HCT116 (cell line): ENCODE measurements at regions not wholly inside any gene's neighbourhood (a gene's known extent, or its start where the extent isn't known, plus 50 kb on each side); places are given as distances from the start of the nearest gene placed in this dataset.

Source experiments
- ATAC-seq: fragments of 200-7000 bp; cut with Tn5 transposase; 2 replicates; pipeline ENCODE4 v1.9.1; 2020; ENCODE audit warnings: mild to moderate bottlenecking, moderate library complexity
- BruUV-seq: library from RNA; stranded (reverse); fragments of 400-500 nt; replicated peaks from 2 replicates; lab custom pipeline; 2021; lab: Mats Ljungman, UMichigan
- CTCF ChIA-PET: fragments of 300-600 bp; sonication (Branson Sonifier 250); formaldehyde crosslinking; loops from one replicate; lab custom pipeline; 2021; ENCODE audit warnings: antibody characterized with exemption; lab: Charles Lee
- POLR2A ChIA-PET: fragments of 300-600, 350-600 bp; sonication (Branson Sonifier 250); formaldehyde crosslinking; loops from one replicate; lab custom pipeline; 2021; ENCODE audit warnings: antibody characterized with exemption; lab: Charles Lee
- RAD21 ChIA-PET, 2 experiments: fragments of 300-600 bp; sonication (Branson Sonifier 250); formaldehyde crosslinking; loops; one replicate each; lab custom pipeline; 2023; ENCODE audit warnings: low total read pairs in 2 of 2; ENCODE audit not compliant: uncharacterized antibody in 2 of 2, unreplicated experiment in 2 of 2, low non-redundant PET in 1 of 2; lab: Charles Lee
- DNase-seq: peaks from one replicate; pipeline ENCODE4 v3.0.0-alpha.2; 2010; ENCODE audit warnings: low read depth, low spot score
- H2AFZ ChIP-seq: fragments of 200-600 bp; shearing (Covaris generic), sonication (generic); 2 replicates; pipeline ENCODE4 v1.6.1; 2017; ENCODE audit warnings: low read depth, mixed run types, mixed read lengths, antibody characterized with exemption, low read length; ENCODE audit not compliant: poor library complexity, severe bottlenecking
- H3K27ac ChIP-seq: 2 replicates; pipeline ENCODE4 v1.5.1; 2012; ENCODE audit warnings: low read depth, low read length
- H3K27me3 ChIP-seq: fragments of 200-600 bp; sonication (generic); 2 replicates; pipeline ENCODE4 v1.6.1; 2016; ENCODE audit warnings: mixed run types, low read length, mixed read lengths; ENCODE audit not compliant: insufficient read depth
- H3K36me3 ChIP-seq, 2 experiments: fragments of 200-500 bp in 1 of 2; fragments of 200-600 bp in 1 of 2; sonication (Bioruptor generic) in 1 of 2; sonication (generic) in 1 of 2; 2 replicates each; pipeline versions ENCODE4 v1.5.1 to v1.6.1; 2014 to 2016; ENCODE audit warnings: low read length in 2 of 2, inconsistent platforms in 1 of 2, mixed read lengths in 1 of 2, mixed run types in 1 of 2; ENCODE audit not compliant: insufficient read depth in 2 of 2, control insufficient read depth in 1 of 2
- H3K4me1 ChIP-seq, 2 experiments: fragments of 200-600 bp in 1 of 2; sonication (generic) in 1 of 2; 2 replicates each; pipeline versions ENCODE4 v1.5.1 to v1.6.1; 2012 to 2017; ENCODE audit warnings: low read length in 2 of 2, inconsistent platforms in 1 of 2, mild to moderate bottlenecking in 1 of 2, mixed read lengths in 1 of 2, mixed run types in 1 of 2, moderate library complexity in 1 of 2; ENCODE audit not compliant: insufficient read depth in 2 of 2, control insufficient read depth in 1 of 2
- H3K4me2 ChIP-seq: fragments of 200-600 bp; sonication (generic); 2 replicates; pipeline ENCODE4 v1.6.1; 2017; ENCODE audit warnings: mixed run types, low read length, mixed read lengths
- H3K4me3 ChIP-seq, 2 experiments: fragments of 200-600 bp in 1 of 2; sonication (generic) in 1 of 2; replicated peaks in 1 of 2; 2 replicates each; pipeline ENCODE4 v1.5.1; 2011 to 2016; ENCODE audit warnings: low read length in 2 of 2, control low read depth in 1 of 2, low read depth in 1 of 2, mild to moderate bottlenecking in 1 of 2, mixed read lengths in 1 of 2, mixed run types in 1 of 2
- H3K79me2 ChIP-seq: fragments of 200-600 bp; sonication (generic); 2 replicates; pipeline ENCODE4 v1.6.1; 2017; ENCODE audit warnings: mild to moderate bottlenecking, mixed run types, low read length, moderate library complexity, mixed read lengths; ENCODE audit not compliant: insufficient read depth
- H3K9ac ChIP-seq: fragments of 200-600 bp; sonication (generic); 2 replicates; pipeline ENCODE4 v1.6.1; 2016; ENCODE audit warnings: low read length, mixed read lengths
- H3K9me2 ChIP-seq: fragments of 200-600 bp; sonication (generic), shearing (Covaris generic); 2 replicates; pipeline ENCODE4 v1.6.1; 2017; ENCODE audit warnings: mixed run types, mild to moderate bottlenecking, moderate library complexity; ENCODE audit not compliant: insufficient read depth
- H3K9me3 ChIP-seq, 2 experiments: fragments of 200-500 bp in 1 of 2; fragments of 200-600 bp in 1 of 2; sonication (Bioruptor generic) in 1 of 2; sonication (generic) in 1 of 2; 2 replicates each; pipeline ENCODE4 v1.6.1; 2014 to 2017; ENCODE audit warnings: low read length in 2 of 2, mixed read lengths in 2 of 2, inconsistent platforms in 1 of 2, low read depth in 1 of 2, mild to moderate bottlenecking in 1 of 2, mixed run types in 1 of 2, moderate library complexity in 1 of 2; ENCODE audit not compliant: control insufficient read depth in 1 of 2, insufficient read depth in 1 of 2
- H4K20me1 ChIP-seq: fragments of 200-600 bp; sonication (generic), shearing (Covaris generic); 2 replicates; pipeline ENCODE4 v1.6.1; 2017; ENCODE audit warnings: mixed run types, mild to moderate bottlenecking, moderate library complexity; ENCODE audit not compliant: insufficient read depth
- CEBPB ChIP-seq: IDR thresholded peaks from 2 replicates; pipeline ENCODE4 v1.6.1; 2012; ENCODE audit warnings: low read depth
- EGR1 ChIP-seq: IDR thresholded peaks from 2 replicates; pipeline ENCODE4 v1.6.1; 2012; ENCODE audit warnings: low read depth
- ELF1 ChIP-seq: IDR thresholded peaks from 2 replicates; pipeline ENCODE4 v1.6.1; 2012; ENCODE audit warnings: low read depth, borderline replicate concordance
- EZH2 ChIP-seq: fragments of 200-600 bp; sonication (generic); IDR thresholded peaks from 2 replicates; pipeline ENCODE4 v1.6.1; 2017; ENCODE audit warnings: antibody characterized with exemption, mixed run types
- EZH2phosphoT487 ChIP-seq: fragments of 200-600 bp; IDR thresholded peaks from 2 replicates; pipeline ENCODE4 v1.6.1; 2018; ENCODE audit warnings: antibody characterized with exemption, borderline replicate concordance
- FOSL1 ChIP-seq: IDR thresholded peaks from 2 replicates; pipeline ENCODE4 v1.6.1; 2012; ENCODE audit warnings: low read depth
- JUND ChIP-seq: IDR thresholded peaks from 2 replicates; pipeline ENCODE4 v1.6.1; 2012
- POLR2A ChIP-seq: IDR thresholded peaks from 2 replicates; pipeline ENCODE4 v1.7.0; 2011; ENCODE audit warnings: borderline replicate concordance; ENCODE audit not compliant: insufficient read depth, insufficient read length; ENCODE audit errors: extremely low read depth
- POLR2AphosphoS5 ChIP-seq: IDR thresholded peaks from 2 replicates; pipeline ENCODE4 v1.6.1; 2011; ENCODE audit warnings: mild to moderate bottlenecking, low read depth, low read length, moderate library complexity
- RAD21 ChIP-seq: IDR thresholded peaks from 2 replicates; pipeline ENCODE4 v1.6.1; 2012; ENCODE audit warnings: low read depth, mild to moderate bottlenecking
- SIN3A ChIP-seq: IDR thresholded peaks from 2 replicates; pipeline ENCODE4 v1.6.1; 2012; ENCODE audit warnings: low read depth
- SP1 ChIP-seq: IDR thresholded peaks from 2 replicates; pipeline ENCODE4 v1.6.1; 2012; ENCODE audit warnings: low read depth
- SRF ChIP-seq: IDR thresholded peaks from 2 replicates; pipeline ENCODE4 v1.6.1; 2012; ENCODE audit warnings: low read depth
- ZFX ChIP-seq: fragments of 450-650 bp; IDR thresholded peaks from 2 replicates; pipeline ENCODE4 v1.6.1; 2017
- intact Hi-C: fragments of 100-400 bp; cut with micrococcal nuclease; formaldehyde crosslinking; loops from 2 replicates; pipeline ENCODE4 v1.10.0; 2022
- TF ChIP-seq, protein P1 (sequence below): IDR thresholded peaks from 2 replicates; pipeline ENCODE4 v1.6.1; 2012
- TF ChIP-seq, protein P2 (sequence below): IDR thresholded peaks from 2 replicates; pipeline ENCODE4 v1.6.1; 2012
- TF ChIP-seq, protein P3 (sequence below): IDR thresholded peaks from 2 replicates; pipeline ENCODE4 v1.6.1; 2011; ENCODE audit warnings: mild to moderate bottlenecking, low read length, moderate library complexity; ENCODE audit not compliant: insufficient replicate concordance; ENCODE audit errors: extremely low read depth
- TF ChIP-seq, protein P4 (sequence below), 3 experiments: fragments of 200-600 bp in 1 of 3; sonication (generic) in 1 of 3; IDR thresholded peaks in 2 of 3; conservative IDR thresholded peaks in 1 of 3; 2 replicates each; pipeline ENCODE4 v1.5.1; 2012 to 2017; ENCODE audit warnings: low read depth in 2 of 3, low read length in 2 of 3, antibody characterized with exemption in 1 of 3, borderline replicate concordance in 1 of 3, control low read depth in 1 of 3, mild to moderate bottlenecking in 1 of 3, mixed read lengths in 1 of 3, mixed run types in 1 of 3, moderate library complexity in 1 of 3; ENCODE audit not compliant: insufficient read depth in 1 of 3

DNA sequence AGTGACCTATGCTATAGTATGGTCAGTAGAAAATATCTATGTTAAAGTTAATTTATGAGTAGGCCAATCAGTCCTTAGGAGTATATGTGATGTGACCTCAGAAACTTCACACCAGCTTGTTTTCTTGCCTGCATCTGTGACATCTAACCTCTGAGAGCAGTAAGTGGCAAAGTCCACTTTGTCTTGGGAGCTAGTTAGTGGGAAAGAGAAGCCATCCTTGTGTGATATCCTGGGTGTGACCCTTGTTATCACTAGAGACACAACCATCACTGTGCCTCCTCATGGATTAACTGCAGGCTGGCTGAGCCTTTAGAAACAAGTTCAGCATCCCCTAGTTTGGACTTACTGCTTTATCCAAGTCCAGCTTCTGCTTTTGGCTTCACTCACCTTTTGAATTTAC lies 170.6 kb upstream of the STXBP6 start:
- no peaks in the 10 kb centered on the region for H3K9me2 ChIP-seq
- intact Hi-C loops: no loop called here

More for the DNA sequence above, 170.6 kb upstream of the STXBP6 start:
- H2AFZ ChIP-seq: no peak overlapping the region
- TF ChIP-seq EGR1 (no peak), ZFX (no peak), FOSL1 (no peak), CEBPB (no peak), SRF (no peak), RAD21 (no peak), POLR2AphosphoS5 (no peak), SP1 (no peak), ELF1 (no peak), SIN3A (no peak), EZH2 (no peak), EZH2phosphoT487 (no peak), JUND (no peak), POLR2A (no peak)
- TF ChIP-seq, protein P1, sequence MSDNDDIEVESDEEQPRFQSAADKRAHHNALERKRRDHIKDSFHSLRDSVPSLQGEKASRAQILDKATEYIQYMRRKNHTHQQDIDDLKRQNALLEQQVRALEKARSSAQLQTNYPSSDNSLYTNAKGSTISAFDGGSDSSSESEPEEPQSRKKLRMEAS: no peak
- TF ChIP-seq, protein P2, sequence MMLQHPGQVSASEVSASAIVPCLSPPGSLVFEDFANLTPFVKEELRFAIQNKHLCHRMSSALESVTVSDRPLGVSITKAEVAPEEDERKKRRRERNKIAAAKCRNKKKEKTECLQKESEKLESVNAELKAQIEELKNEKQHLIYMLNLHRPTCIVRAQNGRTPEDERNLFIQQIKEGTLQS: no peak
- TF ChIP-seq, protein P3, sequence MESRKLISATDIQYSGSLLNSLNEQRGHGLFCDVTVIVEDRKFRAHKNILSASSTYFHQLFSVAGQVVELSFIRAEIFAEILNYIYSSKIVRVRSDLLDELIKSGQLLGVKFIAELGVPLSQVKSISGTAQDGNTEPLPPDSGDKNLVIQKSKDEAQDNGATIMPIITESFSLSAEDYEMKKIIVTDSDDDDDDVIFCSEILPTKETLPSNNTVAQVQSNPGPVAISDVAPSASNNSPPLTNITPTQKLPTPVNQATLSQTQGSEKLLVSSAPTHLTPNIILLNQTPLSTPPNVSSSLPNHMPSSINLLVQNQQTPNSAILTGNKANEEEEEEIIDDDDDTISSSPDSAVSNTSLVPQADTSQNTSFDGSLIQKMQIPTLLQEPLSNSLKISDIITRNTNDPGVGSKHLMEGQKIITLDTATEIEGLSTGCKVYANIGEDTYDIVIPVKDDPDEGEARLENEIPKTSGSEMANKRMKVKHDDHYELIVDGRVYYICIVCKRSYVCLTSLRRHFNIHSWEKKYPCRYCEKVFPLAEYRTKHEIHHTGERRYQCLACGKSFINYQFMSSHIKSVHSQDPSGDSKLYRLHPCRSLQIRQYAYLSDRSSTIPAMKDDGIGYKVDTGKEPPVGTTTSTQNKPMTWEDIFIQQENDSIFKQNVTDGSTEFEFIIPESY: no peak
- TF ChIP-seq, protein P4, sequence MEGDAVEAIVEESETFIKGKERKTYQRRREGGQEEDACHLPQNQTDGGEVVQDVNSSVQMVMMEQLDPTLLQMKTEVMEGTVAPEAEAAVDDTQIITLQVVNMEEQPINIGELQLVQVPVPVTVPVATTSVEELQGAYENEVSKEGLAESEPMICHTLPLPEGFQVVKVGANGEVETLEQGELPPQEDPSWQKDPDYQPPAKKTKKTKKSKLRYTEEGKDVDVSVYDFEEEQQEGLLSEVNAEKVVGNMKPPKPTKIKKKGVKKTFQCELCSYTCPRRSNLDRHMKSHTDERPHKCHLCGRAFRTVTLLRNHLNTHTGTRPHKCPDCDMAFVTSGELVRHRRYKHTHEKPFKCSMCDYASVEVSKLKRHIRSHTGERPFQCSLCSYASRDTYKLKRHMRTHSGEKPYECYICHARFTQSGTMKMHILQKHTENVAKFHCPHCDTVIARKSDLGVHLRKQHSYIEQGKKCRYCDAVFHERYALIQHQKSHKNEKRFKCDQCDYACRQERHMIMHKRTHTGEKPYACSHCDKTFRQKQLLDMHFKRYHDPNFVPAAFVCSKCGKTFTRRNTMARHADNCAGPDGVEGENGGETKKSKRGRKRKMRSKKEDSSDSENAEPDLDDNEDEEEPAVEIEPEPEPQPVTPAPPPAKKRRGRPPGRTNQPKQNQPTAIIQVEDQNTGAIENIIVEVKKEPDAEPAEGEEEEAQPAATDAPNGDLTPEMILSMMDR (IDR thresholded peaks at IDR 0.05 in 2 of 3, conservative IDR thresholded peaks at IDR 0.05 in 1 of 3; ENCODE audit: borderline replicate concordance in 1 of 3, insufficient read depth in 1 of 3, low read depth in 2 of 3, low read length in 2 of 3): no peak
- no peaks in the 10 kb centered on the region for H3K79me2 ChIP-seq
- no peak overlapping the region for H3K9ac ChIP-seq
- ChIA-PET RAD21 (no interaction called here), POLR2A (no interaction called here), CTCF (no interaction called here)
- no peak overlapping the region for H3K4me3 ChIP-seq
- BruUV-seq: no TSS peak
- H3K4me2 ChIP-seq: no peak overlapping the region
- DNase-seq: no peak
- no peaks in the 10 kb centered on the region for H3K27me3 ChIP-seq
- H3K27ac ChIP-seq: no peak overlapping the region
- H3K9me3 ChIP-seq: peaks cover 14 to 36% of the 10 kb centered on the region in 2 experiments; a peak in 2 of 4 replicates
- no peaks in the 10 kb centered on the region for H4K20me1 ChIP-seq
- H3K36me3 ChIP-seq: no peaks in the 10 kb centered on the region
- no peak for ATAC-seq
- H3K4me1 ChIP-seq: no peaks in the 10 kb centered on the region
